Cardiac muscle cell (in vitro differentiated cells and primary cell): ENCODE measurements at regions not wholly inside any gene's neighbourhood (a gene's known extent, or its start where the extent isn't known, plus 50 kb on each side); places are given as distances from the start of the nearest gene placed in this dataset.
"Not testable (repeated sequence)": the region's sequence is repeated elsewhere in the genome, so short reads cannot be mapped to it uniquely, and the experiment has no call there.

Experiments used
- DNase-seq, 2 donors: peaks; one replicate each; pipeline versions ENCODE4 v3.0.0 to v3.0.0-alpha.2; 2010 to 2017; ENCODE audit warnings: low read depth in 1 of 2, low spot score in 1 of 2
- H3K27ac ChIP-seq: fragments of 200-600 bp; sonication (generic); 2 replicates; pipeline ENCODE4 v1.5.1; 2016
- H3K27me3 ChIP-seq: fragments of 200-600 bp; sonication (generic); 2 replicates; pipeline ENCODE4 v1.6.0; 2016; ENCODE audit warnings: control low read depth
- H3K36me3 ChIP-seq: fragments of 200-600 bp; sonication (generic); 2 replicates; pipeline ENCODE4 v1.5.1; 2016; ENCODE audit warnings: control low read depth
- H3K4me1 ChIP-seq: fragments of 200-600 bp; sonication (generic); 2 replicates; pipeline ENCODE4 v1.8.1; 2017; ENCODE audit warnings: low read depth, mild to moderate bottlenecking, mixed run types
- H3K4me3 ChIP-seq: fragments of 200-600 bp; sonication (generic); 2 replicates; pipeline ENCODE4 v1.5.1; 2016; ENCODE audit warnings: mild to moderate bottlenecking
- H3K9me3 ChIP-seq: fragments of 200-600 bp; sonication (generic); 2 replicates; pipeline ENCODE4 v1.5.1; 2017; ENCODE audit warnings: low read depth, mild to moderate bottlenecking, control low read depth

DNA sequence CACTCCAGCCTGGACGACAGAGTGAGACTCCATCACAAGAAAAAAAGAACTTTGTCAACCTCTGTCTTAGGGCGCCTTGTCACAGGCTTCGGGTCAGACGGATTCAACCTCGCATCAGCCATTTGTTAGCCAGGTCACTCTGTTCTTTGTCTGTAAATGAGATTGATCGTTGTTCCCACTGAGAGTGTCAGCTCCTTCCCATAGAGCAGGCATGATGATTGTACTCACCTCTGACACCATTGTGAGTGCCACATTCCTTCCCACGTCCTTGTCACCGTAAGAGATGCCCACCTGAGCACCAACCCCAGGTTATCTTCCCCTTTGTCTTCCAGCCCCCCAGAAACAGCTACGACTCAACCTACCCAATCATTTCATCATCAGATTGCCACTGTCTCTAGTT is 107.4 kb downstream of the NSUN5 start:
- not testable (repeated sequence) for DNase-seq, H3K27ac ChIP-seq, H3K9me3 ChIP-seq, H3K4me3 ChIP-seq, H3K36me3 ChIP-seq, H3K4me1 ChIP-seq, H3K27me3 ChIP-seq

- not testable (repeated sequence) for H3K27ac ChIP-seq, H3K36me3 ChIP-seq, H3K27me3 ChIP-seq, H3K4me1 ChIP-seq, H3K4me3 ChIP-seq, H3K9me3 ChIP-seq, DNase-seq
Measured at GRCh38 chr7:73200518-73201099, 108.0 kb downstream of the NSUN5 start.

- not testable (repeated sequence) for H3K36me3 ChIP-seq, DNase-seq, H3K27ac ChIP-seq, H3K4me3 ChIP-seq, H3K9me3 ChIP-seq, H3K27me3 ChIP-seq, H3K4me1 ChIP-seq
Measured at GRCh38 chr7:73193991-73194390, 108.2 kb upstream of the SPDYE9 start.

- H3K4me1 ChIP-seq, H3K4me3 ChIP-seq, H3K27ac ChIP-seq, H3K27me3 ChIP-seq, H3K36me3 ChIP-seq, H3K9me3 ChIP-seq, DNase-seq: not testable (repeated sequence)
Measured at GRCh38 chr7:73190483-73191155, 104.8 kb upstream of the SPDYE9 start.

GRCh38 chr7:73188287-73188686 is 102.4 kb upstream of the SPDYE9 start:
- H3K27ac ChIP-seq, H3K27me3 ChIP-seq, H3K4me3 ChIP-seq, H3K9me3 ChIP-seq, DNase-seq, H3K4me1 ChIP-seq, H3K36me3 ChIP-seq: not testable (repeated sequence)

DNA sequence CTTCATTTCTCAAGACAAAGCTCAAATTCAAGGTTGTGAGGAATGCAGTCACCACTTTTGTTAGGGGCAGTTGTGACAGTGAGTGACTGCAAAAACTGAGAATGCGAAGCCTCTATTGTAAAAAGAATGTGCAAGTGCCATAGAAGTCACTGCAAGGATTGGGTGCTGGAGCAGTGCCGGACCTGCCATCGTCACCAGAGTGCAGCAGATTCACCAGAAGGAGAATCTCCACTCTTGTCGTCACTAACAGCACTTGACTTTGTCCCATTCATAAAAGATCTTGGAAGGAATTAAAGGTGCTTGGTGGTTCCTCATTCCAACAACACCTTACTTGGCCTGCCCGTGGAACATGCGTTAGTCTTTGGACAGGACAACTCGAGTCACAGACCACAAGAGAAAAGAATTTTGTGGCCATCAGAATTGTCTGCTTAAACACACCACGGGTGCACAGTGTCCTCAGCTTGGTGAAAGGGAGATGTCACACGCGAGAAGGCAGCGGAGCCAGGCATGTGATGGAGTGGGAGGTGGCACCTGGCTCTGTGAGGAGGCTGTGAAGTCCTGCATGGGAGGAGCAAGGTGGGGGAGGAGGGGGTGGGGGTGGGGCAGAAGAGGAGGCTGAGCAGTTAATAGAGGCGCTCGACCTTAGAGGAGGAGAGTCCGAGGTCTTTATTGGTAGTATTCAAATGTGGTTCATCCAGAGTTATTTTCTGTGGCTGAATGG is 100.9 kb upstream of the SPDYE9 start:
- not testable (repeated sequence) for DNase-seq, H3K4me1 ChIP-seq, H3K9me3 ChIP-seq, H3K36me3 ChIP-seq, H3K4me3 ChIP-seq, H3K27me3 ChIP-seq, H3K27ac ChIP-seq

DNA sequence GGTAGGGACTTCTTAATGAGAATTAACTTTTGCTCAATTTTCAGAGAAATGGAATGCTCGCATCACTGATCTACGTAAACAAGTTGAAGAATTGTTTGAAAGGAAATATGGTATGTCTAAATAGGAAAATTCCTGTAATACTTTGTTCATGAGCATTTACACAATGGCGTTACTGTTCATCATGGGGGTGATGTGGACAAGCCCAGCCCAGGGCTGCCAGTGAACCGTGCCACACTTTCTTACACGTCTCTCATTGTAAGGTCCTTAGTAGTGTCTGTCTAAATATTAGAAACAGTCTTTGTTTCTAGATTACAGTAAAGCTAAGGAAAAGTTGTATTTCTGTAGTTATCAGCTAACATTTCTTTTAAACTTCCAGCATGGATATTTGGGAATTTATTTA is 91.0 kb upstream of the SPDYE9 start:
- not testable (repeated sequence) for H3K36me3 ChIP-seq, H3K9me3 ChIP-seq, H3K4me1 ChIP-seq, H3K27me3 ChIP-seq, H3K4me3 ChIP-seq, DNase-seq, H3K27ac ChIP-seq

- not testable (repeated sequence) for H3K4me3 ChIP-seq, H3K4me1 ChIP-seq, H3K9me3 ChIP-seq, DNase-seq, H3K36me3 ChIP-seq, H3K27me3 ChIP-seq, H3K27ac ChIP-seq
Measured at GRCh38 chr7:73175322-73175721, 89.5 kb upstream of the SPDYE9 start.

DNA sequence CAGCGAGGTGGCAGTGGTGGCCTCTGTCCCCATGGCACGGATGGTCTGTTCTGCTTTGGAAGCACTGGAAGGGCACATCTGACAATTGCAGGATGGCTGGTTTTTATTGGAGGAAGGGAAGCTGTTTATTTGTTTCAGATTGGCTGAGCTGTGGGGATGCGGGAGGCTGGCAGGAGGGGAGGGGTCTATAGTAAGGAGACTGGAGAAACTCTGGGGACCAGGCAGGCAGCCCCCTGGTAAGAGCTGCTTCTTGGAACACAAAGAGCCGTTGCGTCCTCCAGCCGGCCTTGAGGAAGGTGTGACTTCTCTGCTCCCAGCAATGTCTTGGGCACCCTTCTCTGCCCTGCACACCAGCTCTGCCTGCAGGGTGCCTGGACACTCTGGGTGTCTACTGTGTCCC is 85.1 kb upstream of the SPDYE9 start:
- H3K36me3 ChIP-seq, H3K27me3 ChIP-seq, H3K4me1 ChIP-seq, H3K27ac ChIP-seq, DNase-seq, H3K4me3 ChIP-seq, H3K9me3 ChIP-seq: not testable (repeated sequence)

DNA sequence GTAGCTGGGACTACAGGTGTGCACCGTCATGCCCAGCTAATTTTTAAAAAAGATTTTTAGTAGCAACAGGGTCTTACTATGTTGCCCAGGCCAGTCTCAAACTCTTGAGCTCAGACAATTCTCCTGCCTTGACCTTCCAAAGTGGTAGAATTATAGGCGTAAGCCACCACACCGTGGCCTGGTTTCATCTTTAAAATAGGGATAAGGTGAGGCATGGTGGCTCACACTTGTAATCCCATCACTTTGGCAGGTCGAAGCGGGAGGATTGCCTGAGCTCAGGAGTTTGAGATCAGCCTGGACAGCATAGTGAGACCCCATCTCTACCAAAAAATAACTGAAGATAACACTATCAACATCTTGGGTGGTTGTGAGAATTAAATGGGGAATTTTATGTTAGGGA is 84.6 kb upstream of the SPDYE9 start:
- not testable (repeated sequence) for H3K27me3 ChIP-seq, H3K9me3 ChIP-seq, DNase-seq, H3K4me1 ChIP-seq, H3K4me3 ChIP-seq, H3K27ac ChIP-seq, H3K36me3 ChIP-seq

DNA sequence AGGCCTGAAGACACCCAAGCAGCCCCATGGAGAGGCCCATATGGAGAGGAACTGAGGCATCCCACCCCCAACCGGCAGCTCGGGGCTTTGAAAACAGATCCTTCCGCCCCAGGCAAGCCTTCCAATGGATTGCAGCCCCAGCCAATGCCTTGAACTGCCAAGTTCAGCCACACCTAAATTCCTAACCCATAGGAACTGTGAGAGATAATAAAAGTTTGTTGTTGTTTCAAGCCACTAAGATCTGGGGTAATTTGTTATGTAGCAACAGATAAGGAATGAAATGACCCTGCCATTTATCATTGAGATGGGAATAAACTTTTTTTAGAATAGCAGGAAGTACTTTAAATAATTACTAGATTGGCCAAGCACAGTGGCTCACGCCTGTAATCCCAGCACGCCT is 80.3 kb upstream of the SPDYE9 start:
- H3K4me3 ChIP-seq, H3K9me3 ChIP-seq, H3K4me1 ChIP-seq, H3K27me3 ChIP-seq, H3K36me3 ChIP-seq, DNase-seq, H3K27ac ChIP-seq: not testable (repeated sequence)

DNA sequence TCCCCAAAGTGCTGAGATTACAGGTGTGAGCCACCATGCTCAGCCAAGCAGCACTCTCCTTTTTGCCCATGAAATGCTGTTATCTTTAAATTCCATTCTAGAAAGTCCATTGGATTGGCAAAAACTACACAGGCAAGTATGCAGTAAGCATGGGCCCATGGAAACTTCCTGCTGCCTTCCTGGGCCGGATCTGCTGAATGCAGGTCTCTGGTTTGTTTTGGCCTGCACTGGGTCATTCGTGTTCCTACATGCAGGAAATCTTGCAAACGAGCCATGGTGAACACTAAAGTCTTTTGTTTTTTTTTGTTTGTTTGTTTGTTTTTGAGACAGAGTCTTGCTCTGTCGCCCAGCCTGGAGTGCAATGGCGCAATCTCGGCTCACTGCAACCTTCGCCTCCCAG is 76.8 kb upstream of the SPDYE9 start:
- H3K4me1 ChIP-seq, H3K36me3 ChIP-seq, H3K9me3 ChIP-seq, H3K27me3 ChIP-seq, H3K27ac ChIP-seq, H3K4me3 ChIP-seq, DNase-seq: not testable (repeated sequence)

DNA sequence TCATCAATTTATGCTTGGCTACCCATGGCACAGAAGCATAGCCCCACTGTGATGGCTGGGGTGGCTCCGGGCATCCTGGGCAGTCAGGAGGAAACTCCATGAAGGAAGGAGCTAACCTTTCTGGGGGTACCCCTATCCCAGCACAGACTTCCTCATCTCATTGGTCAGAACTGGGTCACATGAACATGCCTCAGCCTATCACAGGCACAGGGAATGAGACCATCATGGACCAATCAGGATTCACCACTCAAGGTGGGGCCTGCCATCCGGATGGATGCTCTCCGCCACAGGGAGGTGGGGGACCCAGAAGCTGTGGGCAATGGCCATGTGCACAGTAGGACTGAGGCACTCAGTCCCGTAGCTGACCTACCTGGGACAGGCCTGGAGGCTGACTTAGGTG is 75.9 kb upstream of the SPDYE9 start:
- not testable (repeated sequence) for DNase-seq, H3K4me1 ChIP-seq, H3K4me3 ChIP-seq, H3K36me3 ChIP-seq, H3K27me3 ChIP-seq, H3K27ac ChIP-seq, H3K9me3 ChIP-seq

GRCh38 chr7:73157169-73157661 is 71.4 kb upstream of the SPDYE9 start:
- not testable (repeated sequence) for H3K27ac ChIP-seq, H3K9me3 ChIP-seq, DNase-seq, H3K4me3 ChIP-seq, H3K27me3 ChIP-seq, H3K4me1 ChIP-seq, H3K36me3 ChIP-seq
